GM19372 (cell line): ENCODE measurements at regions not wholly inside any gene's neighbourhood (a gene's known extent, or its start where the extent isn't known, plus 50 kb on each side); places are given as distances from the start of the nearest gene placed in this dataset.

Source experiments
- ATAC-seq: cut with Tn5 transposase; IDR thresholded peaks from one replicate; pipeline ENCODE4 v1.9.1; 2021; ENCODE audit warnings: mild to moderate bottlenecking, low read depth, moderate library complexity; ENCODE audit not compliant: unreplicated experiment

- ATAC-seq = no peak
Observed at GRCh38 chr10:44593952-44594351, 209.1 kb upstream of the CXCL12 start.

- no peak for ATAC-seq
Observed at GRCh38 chr10:44607116-44607515, 222.2 kb upstream of the CXCL12 start.

- ATAC-seq = no peak
Observed at GRCh38 chr10:44618910-44619309, 234.0 kb upstream of the CXCL12 start.

GRCh38 chr10:44619521-44619920, 234.6 kb upstream of the CXCL12 start:
- no peak for ATAC-seq

GRCh38 chr10:44619975-44620374, 235.1 kb upstream of the CXCL12 start:
- ATAC-seq = no peak

GRCh38 chr10:44627591-44628354, 242.9 kb upstream of the CXCL12 start:
- no peak for ATAC-seq

- no peak for ATAC-seq
Observed at GRCh38 chr10:44628921-44629320, 244.0 kb upstream of the CXCL12 start.

GRCh38 chr10:44635176-44635575, 250.3 kb upstream of the CXCL12 start:
- no peak for ATAC-seq

GRCh38 chr10:44636625-44637024, 251.7 kb upstream of the CXCL12 start:
- ATAC-seq = no peak

GRCh38 chr10:44640429-44640828, 255.5 kb upstream of the CXCL12 start:
- ATAC-seq = no peak

GRCh38 chr10:44647473-44647872, 262.6 kb upstream of the CXCL12 start:
- ATAC-seq = no peak

GRCh38 chr10:44647877-44648542, 263.1 kb upstream of the CXCL12 start:
- ATAC-seq = peak; percentile 70

GRCh38 chr10:44650691-44651661, 260.2 kb upstream of the TMEM72 start:
- no peak for ATAC-seq

- no peak for ATAC-seq
Observed at GRCh38 chr10:44651834-44652233, 259.3 kb upstream of the TMEM72 start.

- no peak for ATAC-seq
Observed at GRCh38 chr10:44659320-44659719, 251.8 kb upstream of the TMEM72 start.

- no peak for ATAC-seq
Observed at GRCh38 chr10:44660271-44660670, 250.9 kb upstream of the TMEM72 start.

GRCh38 chr10:44662051-44662450, 249.1 kb upstream of the TMEM72 start:
- ATAC-seq = no peak

- ATAC-seq = no peak
Observed at GRCh38 chr10:44668336-44668735, 242.8 kb upstream of the TMEM72 start.

GRCh38 chr10:44671319-44671718, 239.8 kb upstream of the TMEM72 start:
- ATAC-seq = no peak

- ATAC-seq = no peak
Observed at GRCh38 chr10:44673245-44673983, 237.7 kb upstream of the TMEM72 start.
